AG10803 (cell line): ENCODE measurements at regions not wholly inside any gene's neighbourhood (a gene's known extent, or its start where the extent isn't known, plus 50 kb on each side); places are given as distances from the start of the nearest gene placed in this dataset.
A peak's percentile ranks its signal among the peaks of the same experiment; 100 is the strongest.

ENCODE experiments used
- DNase-seq: peaks from one replicate; pipeline ENCODE4 v3.0.0; 2010; ENCODE audit warnings: low read depth
- H3K4me3 ChIP-seq: 2 replicates; pipeline ENCODE4 v1.5.1; 2011; ENCODE audit warnings: mild to moderate bottlenecking, low read length, control low read depth
- TF ChIP-seq, protein P1 (sequence below): conservative IDR thresholded peaks from 2 replicates; pipeline ENCODE4 v1.5.1; 2011; ENCODE audit warnings: mild to moderate bottlenecking, low read length, control low read depth, inconsistent platforms

DNA sequence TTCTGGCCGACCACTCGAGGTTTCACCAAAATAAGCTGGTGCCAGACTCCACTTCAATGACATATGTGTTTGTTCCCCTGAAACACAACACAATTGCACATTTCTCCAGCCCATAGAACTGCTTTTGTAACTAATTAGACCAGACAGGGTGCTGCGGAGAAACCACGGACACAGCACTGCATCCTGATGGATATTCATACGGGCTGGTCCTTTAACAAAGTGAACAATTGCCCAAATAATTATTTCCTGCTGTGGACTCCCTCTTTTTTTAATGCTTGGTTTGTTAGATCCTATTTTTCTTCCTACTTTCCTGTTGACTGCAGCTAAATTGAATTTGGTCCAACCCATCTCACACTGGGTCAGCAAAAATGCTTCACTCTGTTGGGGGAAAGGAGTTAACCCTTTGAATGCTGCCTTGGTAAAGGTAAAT, 198.6 kb upstream of the BMPER start:
- DNase-seq, result peak; percentile 41
- peak overlapping the region; percentile 8; the same call in 1 of the 2 replicates for H3K4me3 ChIP-seq
- TF ChIP-seq, protein P1, sequence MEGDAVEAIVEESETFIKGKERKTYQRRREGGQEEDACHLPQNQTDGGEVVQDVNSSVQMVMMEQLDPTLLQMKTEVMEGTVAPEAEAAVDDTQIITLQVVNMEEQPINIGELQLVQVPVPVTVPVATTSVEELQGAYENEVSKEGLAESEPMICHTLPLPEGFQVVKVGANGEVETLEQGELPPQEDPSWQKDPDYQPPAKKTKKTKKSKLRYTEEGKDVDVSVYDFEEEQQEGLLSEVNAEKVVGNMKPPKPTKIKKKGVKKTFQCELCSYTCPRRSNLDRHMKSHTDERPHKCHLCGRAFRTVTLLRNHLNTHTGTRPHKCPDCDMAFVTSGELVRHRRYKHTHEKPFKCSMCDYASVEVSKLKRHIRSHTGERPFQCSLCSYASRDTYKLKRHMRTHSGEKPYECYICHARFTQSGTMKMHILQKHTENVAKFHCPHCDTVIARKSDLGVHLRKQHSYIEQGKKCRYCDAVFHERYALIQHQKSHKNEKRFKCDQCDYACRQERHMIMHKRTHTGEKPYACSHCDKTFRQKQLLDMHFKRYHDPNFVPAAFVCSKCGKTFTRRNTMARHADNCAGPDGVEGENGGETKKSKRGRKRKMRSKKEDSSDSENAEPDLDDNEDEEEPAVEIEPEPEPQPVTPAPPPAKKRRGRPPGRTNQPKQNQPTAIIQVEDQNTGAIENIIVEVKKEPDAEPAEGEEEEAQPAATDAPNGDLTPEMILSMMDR, result no peak

GRCh38 chr7:33707427-33707826, 197.9 kb upstream of the BMPER start:
- DNase-seq, result peak; percentile 27
- TF ChIP-seq, protein P1, result no peak
- H3K4me3 ChIP-seq, result no peak overlapping the region

- peak; percentile 80 for DNase-seq
Measured at GRCh38 chr7:33710608-33711007, 194.7 kb upstream of the BMPER start.

GRCh38 chr7:33711231-33712019, 193.9 kb upstream of the BMPER start:
- TF ChIP-seq, protein P1, result no peak
- no peak overlapping the region for H3K4me3 ChIP-seq
- DNase-seq, result no peak

More at GRCh38 chr7:33710608-33711007, 194.7 kb upstream of the BMPER start:
- no peak overlapping the region for H3K4me3 ChIP-seq
- TF ChIP-seq, protein P1, result no peak

DNA sequence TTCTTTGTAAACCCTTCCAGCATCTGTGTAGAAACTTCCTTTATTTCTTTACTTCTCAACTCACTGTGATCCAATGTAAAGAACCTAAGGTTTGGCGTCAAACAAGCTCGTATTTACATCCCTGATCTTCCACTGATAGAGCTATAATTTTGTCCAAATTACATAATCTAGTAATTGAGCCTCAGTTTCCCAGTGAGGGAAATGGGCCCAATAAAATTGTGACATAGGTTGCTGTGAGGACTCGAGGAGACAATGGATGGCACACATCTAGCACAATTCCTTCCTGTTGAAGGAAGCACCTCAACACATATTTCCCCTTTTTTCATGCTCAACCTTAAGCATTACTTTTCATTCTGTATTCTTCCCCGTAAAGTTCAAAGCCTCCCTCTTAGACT, 193.3 kb upstream of the BMPER start:
- DNase-seq, result no peak
- TF ChIP-seq, protein P1, result no peak
- no peak overlapping the region for H3K4me3 ChIP-seq

DNA sequence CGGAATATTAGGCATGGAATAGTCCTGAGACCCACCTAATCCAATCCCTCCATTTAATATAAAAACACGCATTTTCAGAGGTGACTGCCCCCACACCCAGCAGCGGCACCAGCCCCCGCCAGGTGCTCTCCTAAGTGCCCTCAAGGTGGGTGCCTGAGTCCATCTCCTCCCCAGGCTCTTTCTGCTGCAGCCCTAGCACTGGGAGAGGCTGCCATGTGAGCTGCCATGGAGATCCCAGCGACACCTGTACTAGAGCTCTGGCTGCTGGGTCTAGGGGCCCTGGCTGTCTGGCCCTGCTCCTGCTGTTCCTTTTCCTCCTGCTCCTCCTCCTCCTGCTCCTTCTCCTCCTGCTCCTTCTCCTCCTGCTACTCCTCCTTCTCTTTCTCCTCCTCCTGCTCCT, 191.1 kb upstream of the BMPER start:
- no peak for DNase-seq
- TF ChIP-seq, protein P1, result no peak

DNA sequence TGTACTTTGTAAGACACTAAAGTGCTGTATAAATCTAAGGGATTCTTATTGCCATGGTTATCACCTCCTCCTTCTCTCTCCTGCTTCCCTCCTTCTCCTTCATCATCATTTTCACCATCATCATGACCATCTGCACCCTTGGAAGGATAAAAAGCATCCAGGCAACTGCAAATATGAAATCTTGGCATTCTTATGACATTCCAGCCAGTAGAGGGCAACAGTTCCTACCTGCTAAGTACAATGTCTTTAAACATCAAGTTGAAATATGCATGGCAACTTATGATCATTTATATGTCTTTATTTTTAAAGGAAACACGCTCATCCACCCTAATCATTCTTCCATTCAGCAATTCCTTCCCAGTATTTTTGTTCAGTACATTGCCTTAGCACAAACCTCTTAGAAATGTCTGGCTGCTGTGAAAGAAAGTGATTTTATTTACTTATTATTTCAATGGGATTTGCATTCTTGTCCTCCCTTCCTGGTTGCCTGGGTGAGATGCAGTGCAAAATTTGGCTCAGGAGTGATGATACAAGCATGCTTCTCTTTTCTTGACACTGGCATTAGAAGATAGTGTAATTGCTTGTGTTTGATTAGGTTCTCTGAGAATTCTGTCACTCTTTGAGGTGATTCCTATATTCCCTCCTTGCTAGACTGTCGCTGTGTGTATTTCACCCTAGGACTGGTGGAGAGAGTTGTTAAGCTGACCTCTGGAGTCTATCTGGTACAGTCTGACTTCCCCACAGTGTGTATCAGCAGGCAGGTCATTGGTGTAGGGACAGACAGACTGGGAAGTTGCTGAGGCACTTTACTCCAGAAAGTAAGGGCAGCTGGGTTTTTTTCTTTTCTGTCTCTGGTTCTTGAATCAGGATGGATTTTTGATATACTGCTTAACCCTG, 188.5 kb upstream of the BMPER start:
- DNase-seq, result peak; percentile 69
- TF ChIP-seq, protein P1, result peak; percentile 72
- H3K4me3 ChIP-seq, result no peak overlapping the region

More for the DNA sequence above, 191.1 kb upstream of the BMPER start:
- no peak overlapping the region for H3K4me3 ChIP-seq
